DOHH2 (cell line): ENCODE measurements at regions not wholly inside any gene's neighbourhood (a gene's known extent, or its start where the extent isn't known, plus 50 kb on each side); places are given as distances from the start of the nearest gene placed in this dataset.

Source experiments
- EZH2phosphoT487 ChIP-seq: fragments of 200-600 bp; sonication (generic); IDR thresholded peaks from 2 replicates; pipeline ENCODE4 v1.6.1; 2017; ENCODE audit warnings: borderline replicate concordance, mild to moderate bottlenecking, antibody characterized with exemption, low read length, moderate library complexity, mixed read lengths
- TF ChIP-seq, protein P1 (sequence below): fragments of 200-600 bp; sonication (generic); IDR thresholded peaks from one replicate; pipeline ENCODE4 v1.5.1; 2014; ENCODE audit warnings: antibody characterized with exemption, mild to moderate bottlenecking, low read depth, low read length; ENCODE audit not compliant: poor library complexity, severe bottlenecking

- TF ChIP-seq EZH2phosphoT487: no peak
- TF ChIP-seq, protein P1, sequence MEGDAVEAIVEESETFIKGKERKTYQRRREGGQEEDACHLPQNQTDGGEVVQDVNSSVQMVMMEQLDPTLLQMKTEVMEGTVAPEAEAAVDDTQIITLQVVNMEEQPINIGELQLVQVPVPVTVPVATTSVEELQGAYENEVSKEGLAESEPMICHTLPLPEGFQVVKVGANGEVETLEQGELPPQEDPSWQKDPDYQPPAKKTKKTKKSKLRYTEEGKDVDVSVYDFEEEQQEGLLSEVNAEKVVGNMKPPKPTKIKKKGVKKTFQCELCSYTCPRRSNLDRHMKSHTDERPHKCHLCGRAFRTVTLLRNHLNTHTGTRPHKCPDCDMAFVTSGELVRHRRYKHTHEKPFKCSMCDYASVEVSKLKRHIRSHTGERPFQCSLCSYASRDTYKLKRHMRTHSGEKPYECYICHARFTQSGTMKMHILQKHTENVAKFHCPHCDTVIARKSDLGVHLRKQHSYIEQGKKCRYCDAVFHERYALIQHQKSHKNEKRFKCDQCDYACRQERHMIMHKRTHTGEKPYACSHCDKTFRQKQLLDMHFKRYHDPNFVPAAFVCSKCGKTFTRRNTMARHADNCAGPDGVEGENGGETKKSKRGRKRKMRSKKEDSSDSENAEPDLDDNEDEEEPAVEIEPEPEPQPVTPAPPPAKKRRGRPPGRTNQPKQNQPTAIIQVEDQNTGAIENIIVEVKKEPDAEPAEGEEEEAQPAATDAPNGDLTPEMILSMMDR: no peak
These were observed 661.5 kb downstream of the LIG4 start for GRCh38 chr13:107553838-107554237.
